ENCODE measurements at regions not wholly inside any gene's neighbourhood (a gene's known extent, or its start where the extent isn't known, plus 50 kb on each side); places are given as distances from the start of the nearest gene placed in this dataset.
"Not testable (repeated sequence)": the region's sequence is repeated elsewhere in the genome, so short reads cannot be mapped to it uniquely, and the experiment has no call there.

DNA sequence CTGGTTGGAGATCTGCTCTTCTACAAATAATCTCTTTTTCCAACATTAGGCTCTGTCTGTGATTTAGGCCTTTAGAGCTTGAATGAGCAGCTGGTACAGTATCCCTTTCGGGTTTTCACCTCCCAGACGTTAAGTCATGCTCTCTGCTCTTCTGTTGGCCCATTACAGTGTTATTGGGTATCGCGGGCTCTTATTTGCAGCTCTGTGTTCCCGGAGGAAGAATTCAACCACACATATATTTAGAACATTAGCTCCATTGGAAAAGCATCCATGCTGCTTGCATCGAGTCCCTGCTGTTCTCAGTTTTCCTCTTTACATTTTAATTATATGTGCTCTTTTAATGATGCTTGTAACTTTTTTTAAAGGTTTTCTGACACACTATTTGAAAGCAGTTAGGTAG, 278.0 kb upstream of the ADCY2 start:
- TF ChIP-seq, protein P1, sequence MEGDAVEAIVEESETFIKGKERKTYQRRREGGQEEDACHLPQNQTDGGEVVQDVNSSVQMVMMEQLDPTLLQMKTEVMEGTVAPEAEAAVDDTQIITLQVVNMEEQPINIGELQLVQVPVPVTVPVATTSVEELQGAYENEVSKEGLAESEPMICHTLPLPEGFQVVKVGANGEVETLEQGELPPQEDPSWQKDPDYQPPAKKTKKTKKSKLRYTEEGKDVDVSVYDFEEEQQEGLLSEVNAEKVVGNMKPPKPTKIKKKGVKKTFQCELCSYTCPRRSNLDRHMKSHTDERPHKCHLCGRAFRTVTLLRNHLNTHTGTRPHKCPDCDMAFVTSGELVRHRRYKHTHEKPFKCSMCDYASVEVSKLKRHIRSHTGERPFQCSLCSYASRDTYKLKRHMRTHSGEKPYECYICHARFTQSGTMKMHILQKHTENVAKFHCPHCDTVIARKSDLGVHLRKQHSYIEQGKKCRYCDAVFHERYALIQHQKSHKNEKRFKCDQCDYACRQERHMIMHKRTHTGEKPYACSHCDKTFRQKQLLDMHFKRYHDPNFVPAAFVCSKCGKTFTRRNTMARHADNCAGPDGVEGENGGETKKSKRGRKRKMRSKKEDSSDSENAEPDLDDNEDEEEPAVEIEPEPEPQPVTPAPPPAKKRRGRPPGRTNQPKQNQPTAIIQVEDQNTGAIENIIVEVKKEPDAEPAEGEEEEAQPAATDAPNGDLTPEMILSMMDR (IDR thresholded peaks at IDR 0.05): no peak
- TF ChIP-seq ZFX (IDR thresholded peaks at IDR 0.05; ENCODE audit: borderline replicate concordance): no peak
- no peak overlapping the region for H3K27ac ChIP-seq

DNA sequence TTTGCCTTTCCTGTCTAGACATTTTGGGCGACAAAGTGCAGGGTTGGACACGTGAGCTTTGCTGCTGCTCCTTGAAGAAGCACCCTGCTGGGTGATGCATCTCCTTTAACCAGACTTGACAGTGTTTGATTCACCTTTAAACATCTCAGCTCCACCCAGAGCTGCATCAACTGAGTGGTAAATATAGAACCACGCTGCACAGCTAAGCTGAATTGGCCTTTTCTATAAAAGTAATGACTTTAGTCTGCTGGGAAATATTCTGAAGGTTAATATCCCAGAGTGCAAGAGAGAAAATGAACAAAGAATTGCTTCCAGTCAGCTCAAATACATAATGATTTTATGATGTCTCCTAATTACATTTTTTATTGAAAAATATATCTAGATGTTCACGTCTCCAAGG, 264.3 kb upstream of the ADCY2 start:
- H3K27ac ChIP-seq: no peak overlapping the region
- TF ChIP-seq, protein P1 (IDR thresholded peaks at IDR 0.05): no peak
- TF ChIP-seq ZFX (IDR thresholded peaks at IDR 0.05; ENCODE audit: borderline replicate concordance): no peak

DNA sequence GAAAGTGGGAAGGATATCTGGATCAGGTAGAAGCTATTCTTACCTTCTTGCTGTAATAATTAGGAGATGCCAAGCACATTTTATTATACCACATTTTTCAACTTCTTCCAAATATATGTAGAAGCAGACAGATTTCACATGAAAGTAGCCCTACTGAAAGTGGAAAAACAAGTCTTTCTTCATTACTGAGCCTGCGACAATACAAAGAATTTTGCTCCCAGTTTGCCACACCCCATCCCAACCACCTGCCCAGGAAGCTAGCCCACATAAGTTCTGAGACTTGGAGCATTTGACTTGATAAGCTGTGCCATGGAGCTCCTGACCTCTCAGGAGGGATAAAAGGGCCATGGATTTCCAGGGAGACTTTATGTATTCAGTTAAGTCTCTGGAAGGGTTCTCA, 249.1 kb upstream of the ADCY2 start:
- TF ChIP-seq ZFX (IDR thresholded peaks at IDR 0.05; ENCODE audit: borderline replicate concordance): no peak
- TF ChIP-seq, protein P1 (IDR thresholded peaks at IDR 0.05): no peak
- H3K27ac ChIP-seq: no peak overlapping the region

DNA sequence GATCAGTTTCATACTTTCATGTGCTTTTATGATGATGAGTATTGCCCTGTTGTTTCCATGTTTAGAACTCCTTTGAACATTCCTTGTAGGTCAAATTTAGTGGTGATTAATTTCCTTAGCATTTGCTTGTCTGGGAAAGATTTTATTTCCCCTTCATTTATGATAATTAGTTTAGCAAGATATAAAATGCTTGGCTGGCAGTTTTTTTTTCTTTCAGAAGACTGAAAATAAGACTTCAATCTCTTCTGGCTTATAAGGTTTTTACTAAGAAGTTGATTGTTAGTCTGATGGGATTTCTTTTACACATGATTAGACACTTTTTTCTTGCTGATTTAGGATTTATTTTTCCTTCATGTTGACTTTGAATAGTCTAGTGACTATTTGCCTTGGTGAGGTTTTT, 238.9 kb upstream of the ADCY2 start:
- H3K27ac ChIP-seq: no peak overlapping the region
- no peak for TF ChIP-seq ZFX (IDR thresholded peaks at IDR 0.05; ENCODE audit: borderline replicate concordance)
- TF ChIP-seq, protein P1 (IDR thresholded peaks at IDR 0.05): no peak

DNA sequence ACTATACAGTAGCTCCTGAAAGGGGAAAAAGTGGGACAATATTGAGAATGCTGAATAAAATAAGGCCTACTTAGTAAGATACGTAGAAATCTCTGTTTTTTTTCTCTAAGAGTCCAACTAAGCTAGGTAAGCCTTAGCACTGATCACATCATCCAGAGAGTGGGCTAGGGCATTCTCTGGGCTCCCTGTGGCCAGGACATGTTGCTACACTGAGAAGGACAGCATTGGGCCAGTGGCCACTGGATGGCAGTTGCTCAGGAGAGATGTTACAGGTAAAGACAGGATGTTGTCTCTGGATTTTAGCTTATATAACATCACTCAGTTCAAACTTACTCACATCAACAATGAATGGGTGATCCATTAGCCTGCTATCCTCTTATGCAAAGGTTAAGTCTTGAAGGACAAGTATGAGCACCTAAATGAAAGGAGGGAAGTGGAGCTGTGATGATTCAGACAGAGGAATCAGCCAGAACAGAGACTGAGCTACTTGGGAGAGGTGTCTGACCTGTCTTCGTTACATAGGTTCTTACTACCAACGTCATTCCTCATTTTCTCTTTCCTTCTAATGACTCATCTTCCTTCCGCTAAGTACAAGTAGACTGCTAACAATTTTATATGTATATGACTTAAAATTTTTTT, 226.6 kb upstream of the ADCY2 start:
- no peak overlapping the region for H3K27ac ChIP-seq
- TF ChIP-seq, protein P1 (IDR thresholded peaks at IDR 0.05): no peak
- no peak for TF ChIP-seq ZFX (IDR thresholded peaks at IDR 0.05; ENCODE audit: borderline replicate concordance)

DNA sequence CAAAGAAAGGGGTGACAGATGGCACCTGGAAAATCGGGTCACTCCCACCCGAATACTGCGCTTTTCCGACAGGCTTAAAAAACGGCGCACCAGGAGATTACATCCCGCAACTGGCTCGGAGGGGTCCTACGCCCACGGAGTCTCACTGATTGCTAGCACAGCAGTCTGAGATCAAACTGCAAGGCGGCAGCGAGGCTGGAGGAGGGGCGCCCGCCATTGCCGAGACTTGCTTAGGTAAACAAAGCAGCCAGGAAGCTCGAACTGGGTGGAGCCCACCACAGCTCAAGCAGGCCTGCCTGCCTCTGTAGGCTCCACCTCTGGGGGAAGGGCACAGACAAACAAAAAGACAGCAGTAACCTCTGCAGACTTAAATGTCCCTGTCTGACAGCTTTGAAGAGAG, 225.2 kb upstream of the ADCY2 start:
- H3K27ac ChIP-seq: not testable (repeated sequence)

DNA sequence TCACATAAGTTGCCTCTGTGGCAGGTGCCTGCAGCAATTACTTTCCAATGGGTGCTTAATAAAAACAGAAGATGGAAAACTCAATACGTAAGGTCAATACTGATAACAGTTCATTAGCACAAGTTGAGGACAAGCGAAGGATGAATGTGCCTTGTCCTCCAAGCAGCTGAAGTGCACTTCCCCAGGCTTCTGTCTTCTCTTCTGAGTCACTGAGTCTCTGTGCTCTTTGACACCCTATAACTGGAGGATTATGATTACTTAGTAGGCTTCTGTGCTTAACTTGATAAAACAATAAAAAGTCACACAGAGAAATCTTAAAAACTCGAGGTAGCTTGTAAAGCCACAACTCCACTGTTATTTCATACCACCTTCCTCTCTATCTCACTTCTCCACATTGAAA, 216.6 kb upstream of the ADCY2 start:
- TF ChIP-seq ZFX (IDR thresholded peaks at IDR 0.05; ENCODE audit: borderline replicate concordance): no peak
- TF ChIP-seq, protein P1 (IDR thresholded peaks at IDR 0.05): no peak
- no peak overlapping the region for H3K27ac ChIP-seq

DNA sequence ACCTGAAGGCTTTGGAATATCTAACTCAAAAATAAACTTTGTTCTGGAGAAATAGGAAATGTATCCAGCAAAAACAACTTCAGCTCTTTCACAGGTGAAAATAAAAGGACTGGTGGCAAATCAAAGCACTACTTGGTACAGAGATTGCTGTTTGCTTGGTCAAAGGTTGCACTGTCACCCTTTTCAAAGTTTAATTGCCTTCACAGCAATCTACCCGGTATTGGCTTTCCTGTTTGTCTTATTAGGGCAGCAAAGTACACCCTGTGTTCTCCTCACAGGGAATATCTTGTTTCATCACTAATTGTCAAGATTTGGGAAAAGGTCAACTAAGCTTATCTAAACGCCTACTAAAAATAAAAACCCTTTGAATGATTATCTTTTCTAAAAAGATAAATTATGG, 214.1 kb upstream of the ADCY2 start:
- no peak overlapping the region for H3K27ac ChIP-seq
- TF ChIP-seq, protein P1 (IDR thresholded peaks at IDR 0.05): no peak
- no peak for TF ChIP-seq ZFX (IDR thresholded peaks at IDR 0.05; ENCODE audit: borderline replicate concordance)
